Uterus (tissue), 2 donors: ENCODE measurements at regions not wholly inside any gene's neighbourhood (a gene's known extent, or its start where the extent isn't known, plus 50 kb on each side); places are given as distances from the start of the nearest gene placed in this dataset.

Experiments
- POLR2A ChIP-seq, 2 donors: fragments of 450-650 bp; IDR thresholded peaks; one replicate each; pipeline ENCODE4 v1.6.1; 2016; ENCODE audit warnings: antibody characterized with exemption in 2 of 2, mild to moderate bottlenecking in 1 of 2, moderate library complexity in 1 of 2
- TF ChIP-seq, protein P1 (sequence below), 4 experiments: fragments of 200-600 bp in 2 of 4; fragments of 450-650 bp in 2 of 4; sonication (generic) in 2 of 4; IDR thresholded peaks; one replicate each; pipeline ENCODE4 v1.5.1; 2016 to 2019; ENCODE audit warnings: antibody characterized with exemption in 4 of 4, mild to moderate bottlenecking in 2 of 4, moderate library complexity in 1 of 4

GRCh38 chr5:62017092-62017491 is 288.9 kb upstream of the KIF2A start:
- TF ChIP-seq, protein P1, sequence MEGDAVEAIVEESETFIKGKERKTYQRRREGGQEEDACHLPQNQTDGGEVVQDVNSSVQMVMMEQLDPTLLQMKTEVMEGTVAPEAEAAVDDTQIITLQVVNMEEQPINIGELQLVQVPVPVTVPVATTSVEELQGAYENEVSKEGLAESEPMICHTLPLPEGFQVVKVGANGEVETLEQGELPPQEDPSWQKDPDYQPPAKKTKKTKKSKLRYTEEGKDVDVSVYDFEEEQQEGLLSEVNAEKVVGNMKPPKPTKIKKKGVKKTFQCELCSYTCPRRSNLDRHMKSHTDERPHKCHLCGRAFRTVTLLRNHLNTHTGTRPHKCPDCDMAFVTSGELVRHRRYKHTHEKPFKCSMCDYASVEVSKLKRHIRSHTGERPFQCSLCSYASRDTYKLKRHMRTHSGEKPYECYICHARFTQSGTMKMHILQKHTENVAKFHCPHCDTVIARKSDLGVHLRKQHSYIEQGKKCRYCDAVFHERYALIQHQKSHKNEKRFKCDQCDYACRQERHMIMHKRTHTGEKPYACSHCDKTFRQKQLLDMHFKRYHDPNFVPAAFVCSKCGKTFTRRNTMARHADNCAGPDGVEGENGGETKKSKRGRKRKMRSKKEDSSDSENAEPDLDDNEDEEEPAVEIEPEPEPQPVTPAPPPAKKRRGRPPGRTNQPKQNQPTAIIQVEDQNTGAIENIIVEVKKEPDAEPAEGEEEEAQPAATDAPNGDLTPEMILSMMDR (IDR thresholded peaks at IDR 0.05): no peak
- TF ChIP-seq POLR2A (IDR thresholded peaks at IDR 0.05): no peak
